WTC11 (cell line): ENCODE measurements at regions not wholly inside any gene's neighbourhood (a gene's known extent, or its start where the extent isn't known, plus 50 kb on each side); places are given as distances from the start of the nearest gene placed in this dataset.

Experiments
- ATAC-seq: fragments of 200-7000 bp; cut with Tn5 transposase; 2 replicates; pipeline ENCODE4 v1.10.0; 2021; ENCODE audit warnings: mild to moderate bottlenecking, moderate library complexity
- CTCF ChIA-PET: fragments of 300-600 bp; sonication (Branson Sonifier 250); formaldehyde crosslinking; loops from one replicate; lab custom pipeline; 2021; ENCODE audit warnings: antibody characterized with exemption; lab: Charles Lee
- POLR2A ChIA-PET: fragments of 350-600 bp; sonication (Branson Sonifier 250); formaldehyde crosslinking; loops from one replicate; lab custom pipeline; 2021; ENCODE audit warnings: antibody characterized with exemption; lab: Charles Lee
- DNase-seq: peaks from one replicate; pipeline ENCODE4 v3.0.0; 2021; ENCODE audit warnings: low spot score
- H3K27ac Mint-ChIP-seq: 2 replicates; pipeline ENCODE4 v1.8.0; 2021; ENCODE audit warnings: mixed read lengths
- H3K27me3 Mint-ChIP-seq: 2 replicates; pipeline ENCODE4 v1.8.0; 2021; ENCODE audit warnings: low read depth, mild to moderate bottlenecking, moderate library complexity, mixed read lengths
- H3K36me3 Mint-ChIP-seq: 2 replicates; pipeline ENCODE4 v1.8.0; 2021; ENCODE audit warnings: mixed read lengths
- H3K4me1 Mint-ChIP-seq: 2 replicates; pipeline ENCODE4 v1.8.0; 2022; ENCODE audit warnings: mixed read lengths
- H3K4me3 Mint-ChIP-seq: 2 replicates; pipeline ENCODE4 v1.8.0; 2021; ENCODE audit warnings: mild to moderate bottlenecking, moderate library complexity, mixed read lengths
- H3K9me3 Mint-ChIP-seq: 2 replicates; pipeline ENCODE4 v1.8.0; 2021; ENCODE audit warnings: mixed read lengths
- AR ChIP-seq: fragments of 250-450 bp; sonication (Bioruptor Pico); IDR thresholded peaks from 2 replicates; pipeline ENCODE4 v1.9.0; 2021; ENCODE audit warnings: mild to moderate bottlenecking
- ATF2 ChIP-seq: sonication (generic); formaldehyde crosslinking; IDR thresholded peaks from 2 replicates; pipeline ENCODE4 v1.8.1; 2022; ENCODE audit warnings: low read depth, missing genetic modification reagents, borderline replicate concordance
- CREM ChIP-seq: sonication (generic); formaldehyde crosslinking; IDR thresholded peaks from 2 replicates; pipeline ENCODE4 v1.8.1; 2022; ENCODE audit warnings: mild to moderate bottlenecking, missing genetic modification reagents, moderate library complexity
- CTCF ChIP-seq: fragments of 200-600 bp; IDR thresholded peaks from 2 replicates; pipeline ENCODE4 v1.8.0; 2022; ENCODE audit warnings: antibody characterized with exemption
- EMX1 ChIP-seq: fragments of 250-450 bp; sonication (Bioruptor Pico); IDR thresholded peaks from 2 replicates; pipeline ENCODE4 v1.8.0; 2021; ENCODE audit warnings: mild to moderate bottlenecking
- JAZF1 ChIP-seq: fragments of 250-450 bp; sonication (Bioruptor Pico); IDR thresholded peaks from 2 replicates; pipeline ENCODE4 v1.9.0; 2021; ENCODE audit warnings: moderate library complexity, mild to moderate bottlenecking, inconsistent platforms
- MXD4 ChIP-seq: fragments of 250-450 bp; sonication (Bioruptor Pico); IDR thresholded peaks from 2 replicates; pipeline ENCODE4 v1.8.0; 2021; ENCODE audit warnings: mild to moderate bottlenecking, moderate library complexity, borderline replicate concordance
- MYBL2 ChIP-seq: sonication (generic); formaldehyde crosslinking; IDR thresholded peaks from 2 replicates; pipeline ENCODE4 v1.8.1; 2023; ENCODE audit warnings: mild to moderate bottlenecking, moderate library complexity, missing genetic modification reagents
- NFE2L1 ChIP-seq: sonication (generic); formaldehyde crosslinking; IDR thresholded peaks from 2 replicates; pipeline ENCODE4 v1.8.1; 2023; ENCODE audit warnings: missing genetic modification reagents
- NR1H2 ChIP-seq: sonication (generic); formaldehyde crosslinking; IDR thresholded peaks from 2 replicates; pipeline ENCODE4 v1.9.0; 2021; ENCODE audit warnings: mild to moderate bottlenecking, moderate library complexity, missing genetic modification reagents
- NR3C1 ChIP-seq: sonication (generic); formaldehyde crosslinking; conservative IDR thresholded peaks from 2 replicates; pipeline ENCODE4 v1.8.1; 2023; ENCODE audit warnings: low read depth, mild to moderate bottlenecking, missing genetic modification reagents
- SMAD3 ChIP-seq: sonication (generic); formaldehyde crosslinking; IDR thresholded peaks from 2 replicates; pipeline ENCODE4 v1.8.0; 2022; ENCODE audit warnings: missing genetic modification reagents, mild to moderate bottlenecking, borderline replicate concordance
- ZNF121 ChIP-seq: sonication (generic); formaldehyde crosslinking; IDR thresholded peaks from 2 replicates; pipeline ENCODE4 v1.8.0; 2023; ENCODE audit warnings: missing genetic modification reagents
- ZNF232 ChIP-seq: sonication (generic); formaldehyde crosslinking; IDR thresholded peaks from 2 replicates; pipeline ENCODE4 v1.8.0; 2022; ENCODE audit warnings: mild to moderate bottlenecking, missing genetic modification reagents
- ZNF281 ChIP-seq: sonication (generic); formaldehyde crosslinking; IDR thresholded peaks from 2 replicates; pipeline ENCODE4 v1.8.0; 2023; ENCODE audit warnings: mild to moderate bottlenecking, missing genetic modification reagents
- ZNF425 ChIP-seq: fragments of 250-450 bp; sonication (Bioruptor Pico); conservative IDR thresholded peaks from 2 replicates; pipeline ENCODE4 v1.9.0; 2021; ENCODE audit warnings: mild to moderate bottlenecking
- ZSCAN18 ChIP-seq: fragments of 250-450 bp; sonication (Bioruptor Pico); IDR thresholded peaks from 2 replicates; pipeline ENCODE4 v2.1.2; 2022; ENCODE audit warnings: mild to moderate bottlenecking, moderate library complexity

- Mint-ChIP-seq H3K27me3 (peaks cover 15% of the 10 kb centered on the region), H3K9me3 (no peaks in the 10 kb centered on the region), H3K4me1 (no peaks in the 10 kb centered on the region), H3K36me3 (no peaks in the 10 kb centered on the region), H3K27ac (no peak overlapping the region), H3K4me3 (no peak overlapping the region)
- ChIA-PET POLR2A (no interaction called here), CTCF (interaction anchor here (1.1 kb wide), 1 partner anchor 68 kb away, joined by 3 read pairs; no protein-coding TSS in a partner anchor)
- DNase-seq (no peak), ATAC-seq (no peak)
- TF ChIP-seq EMX1 (CRISPR knock-in tag) (no peak), ZSCAN18 (CRISPR knock-in tag) (no peak), SMAD3 (no peak), ZNF121 (CRISPR knock-in tag) (no peak), CTCF (no peak), MYBL2 (CRISPR knock-in tag) (no peak), NFE2L1 (no peak), NR3C1 (no peak), ZNF425 (CRISPR knock-in tag) (no peak), ZNF281 (CRISPR knock-in tag) (no peak), CREM (CRISPR knock-in tag) (no peak), ATF2 (CRISPR knock-in tag) (no peak), JAZF1 (CRISPR knock-in tag) (no peak), NR1H2 (CRISPR knock-in tag) (no peak), ZNF232 (CRISPR knock-in tag) (no peak), AR (CRISPR knock-in tag) (no peak), MXD4 (CRISPR knock-in tag) (no peak)
Measured at GRCh38 chr3:132871956-132872355, 149.7 kb upstream of the NPHP3 start.
